GM21360 (cell line): ENCODE measurements at regions not wholly inside any gene's neighbourhood (a gene's known extent, or its start where the extent isn't known, plus 50 kb on each side); places are given as distances from the start of the nearest gene placed in this dataset.
"Not testable (repeated sequence)": the region's sequence is repeated elsewhere in the genome, so short reads cannot be mapped to it uniquely, and the experiment has no call there.

Experiments used
- ATAC-seq: cut with Tn5 transposase; IDR thresholded peaks from one replicate; pipeline ENCODE4 v1.9.1; 2021; ENCODE audit warnings: mild to moderate bottlenecking, moderate library complexity; ENCODE audit not compliant: unreplicated experiment

- no peak for ATAC-seq
Observed at GRCh38 chr11:109480251-109480650, 58.3 kb downstream of the C11orf87 start.

- ATAC-seq = no peak
Observed at GRCh38 chr11:109486129-109486528, 64.1 kb downstream of the C11orf87 start.

- ATAC-seq = no peak
Observed at GRCh38 chr11:109490953-109491635, 69.1 kb downstream of the C11orf87 start.

GRCh38 chr11:109506115-109506514 lies 84.1 kb downstream of the C11orf87 start:
- no peak for ATAC-seq

DNA sequence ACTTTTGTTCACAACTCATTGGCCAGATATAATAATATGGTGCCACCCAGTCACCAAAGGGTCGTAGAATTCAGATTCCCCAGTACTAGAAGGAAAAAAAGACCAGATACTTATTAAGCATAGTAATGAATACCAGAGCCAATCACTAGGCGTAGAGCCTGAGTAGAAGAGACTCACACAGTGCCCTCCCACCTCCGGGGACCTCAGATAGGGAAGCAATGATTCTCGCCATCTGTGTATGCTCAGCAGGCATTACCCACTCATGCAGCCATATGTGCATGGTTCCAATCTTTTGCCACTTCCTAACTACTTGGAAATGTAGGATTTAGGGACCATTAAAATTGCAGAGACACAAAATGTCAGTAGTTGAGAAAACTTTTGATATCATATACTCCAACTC lies 85.3 kb downstream of the C11orf87 start:
- no peak for ATAC-seq

DNA sequence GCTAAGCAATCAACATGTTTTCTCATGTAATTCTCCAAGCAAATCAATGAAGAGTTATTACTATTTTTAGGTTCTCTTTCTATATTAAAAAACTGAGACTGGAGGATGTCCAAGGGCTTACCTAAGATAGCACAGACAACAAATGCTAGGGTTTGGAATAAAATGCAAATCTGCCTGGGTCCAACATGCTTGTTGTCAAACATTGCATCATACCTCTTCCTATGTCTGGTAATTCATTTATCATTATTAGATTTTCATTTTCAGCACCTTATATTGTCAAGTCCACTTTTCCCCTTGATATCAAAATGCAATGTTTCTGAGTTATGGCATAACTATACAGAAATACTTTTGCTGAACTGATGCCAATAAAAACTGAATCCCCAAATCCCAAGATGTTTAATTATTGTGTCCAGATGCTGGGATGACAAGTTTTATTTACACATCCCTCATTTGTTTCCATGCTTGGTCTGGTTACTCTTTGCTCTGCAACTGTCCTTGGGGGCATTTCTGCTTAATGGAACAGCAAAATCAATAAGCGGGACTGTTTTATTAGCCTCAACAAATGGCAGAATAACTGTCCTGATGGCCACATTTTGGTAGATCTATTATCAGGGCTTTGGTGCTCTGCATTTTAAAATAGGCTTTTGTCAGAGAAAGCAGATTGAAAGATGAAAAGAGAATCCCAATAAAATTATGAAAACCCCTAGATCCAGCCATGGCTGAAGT lies 86.0 kb downstream of the C11orf87 start:
- no peak for ATAC-seq

- ATAC-seq = no peak
Observed at GRCh38 chr11:109508943-109509342, 87.0 kb downstream of the C11orf87 start.

DNA sequence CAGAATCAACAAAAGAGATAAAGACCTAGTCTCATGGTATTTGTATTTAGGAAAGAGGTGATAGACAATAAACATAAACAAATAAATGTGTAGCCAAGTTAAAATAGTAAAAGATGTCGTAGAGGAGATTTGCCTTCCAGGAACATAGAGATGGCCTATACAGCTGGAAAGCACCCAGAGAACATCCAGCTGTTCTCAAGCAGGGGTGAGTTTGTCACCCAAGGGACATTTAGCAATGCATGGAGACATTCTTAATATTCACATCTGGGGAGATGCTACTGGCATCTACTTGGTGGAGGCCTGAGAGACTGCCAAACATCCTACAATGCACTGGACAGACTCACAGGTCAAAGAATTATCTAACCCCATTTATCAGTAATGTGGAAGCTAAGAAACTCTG lies 88.3 kb downstream of the C11orf87 start:
- no peak for ATAC-seq

- ATAC-seq = no peak
Observed at GRCh38 chr11:109511598-109511997, 89.6 kb downstream of the C11orf87 start.

DNA sequence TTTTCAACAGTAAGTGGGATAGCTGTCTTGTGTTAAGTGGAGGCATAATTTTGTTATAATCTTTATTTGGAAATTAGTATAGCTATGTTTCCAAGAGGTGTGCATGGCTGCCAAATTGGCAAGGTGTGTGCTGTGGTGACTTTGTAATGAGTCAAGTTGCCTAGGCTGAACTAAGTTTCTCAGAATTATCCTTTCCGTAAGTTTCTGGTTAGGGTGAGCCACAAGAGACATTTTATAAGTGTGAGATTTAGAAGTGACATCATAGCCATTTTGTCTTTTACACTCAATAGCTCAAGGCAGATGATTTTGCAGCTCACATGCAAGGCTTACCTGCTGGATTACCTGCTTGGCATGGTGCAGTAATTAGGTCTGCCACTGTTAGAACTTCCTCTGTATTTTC lies 90.3 kb downstream of the C11orf87 start:
- no peak for ATAC-seq

GRCh38 chr11:109512680-109513079 lies 90.7 kb downstream of the C11orf87 start:
- ATAC-seq = no peak

- ATAC-seq = no peak
Observed at GRCh38 chr11:109514313-109515018, 92.5 kb downstream of the C11orf87 start.

DNA sequence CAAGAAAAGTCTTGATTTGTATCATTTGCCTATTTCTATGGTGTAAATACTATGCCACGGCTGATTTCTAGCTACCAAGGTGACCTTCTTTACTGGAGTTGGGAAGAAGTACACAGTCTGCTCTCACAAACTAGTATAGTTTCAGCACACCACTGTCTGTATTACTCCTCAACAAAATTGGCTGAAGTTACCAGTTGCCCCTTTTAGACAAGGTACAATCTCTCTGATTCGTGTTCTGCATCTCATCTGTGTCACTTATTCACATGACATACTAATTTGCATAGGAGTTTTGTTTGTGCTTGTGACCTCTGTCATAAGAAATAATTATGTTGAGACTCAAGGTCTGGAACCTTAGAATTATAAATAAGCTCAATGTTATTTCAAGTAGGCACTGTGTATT lies 97.3 kb downstream of the C11orf87 start:
- no peak for ATAC-seq

GRCh38 chr11:109521571-109522086 lies 99.6 kb downstream of the C11orf87 start:
- no peak for ATAC-seq

DNA sequence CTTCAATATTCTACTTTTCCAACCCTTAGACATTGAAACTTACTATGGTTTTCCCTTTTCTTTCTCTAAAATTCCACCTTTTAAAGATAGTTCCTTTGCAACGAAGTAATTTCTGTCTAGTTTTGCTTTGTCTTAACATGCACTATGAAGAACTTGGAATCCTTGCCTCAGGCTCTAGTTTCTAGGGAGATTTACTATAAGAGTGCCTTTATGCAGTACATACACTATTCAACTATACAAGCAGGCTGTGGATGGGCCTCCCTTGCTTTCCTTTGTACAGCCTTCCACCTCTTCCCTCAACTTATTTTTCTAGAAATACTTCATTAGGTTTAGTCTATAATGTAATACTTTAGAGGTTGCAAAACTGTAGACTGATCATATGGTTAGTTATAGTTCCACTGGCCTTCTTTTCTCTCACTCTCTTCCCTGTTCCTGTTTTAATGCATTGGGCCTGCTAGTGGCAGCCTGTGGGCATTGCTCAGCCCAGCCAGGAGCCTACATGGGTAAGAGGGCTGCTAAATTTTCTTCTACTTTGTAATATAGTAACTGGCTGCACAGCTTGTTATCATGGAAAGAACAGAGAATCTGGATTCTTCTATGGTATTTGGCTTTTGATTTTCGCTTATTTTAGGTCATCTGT lies 100.2 kb downstream of the C11orf87 start:
- no peak for ATAC-seq

DNA sequence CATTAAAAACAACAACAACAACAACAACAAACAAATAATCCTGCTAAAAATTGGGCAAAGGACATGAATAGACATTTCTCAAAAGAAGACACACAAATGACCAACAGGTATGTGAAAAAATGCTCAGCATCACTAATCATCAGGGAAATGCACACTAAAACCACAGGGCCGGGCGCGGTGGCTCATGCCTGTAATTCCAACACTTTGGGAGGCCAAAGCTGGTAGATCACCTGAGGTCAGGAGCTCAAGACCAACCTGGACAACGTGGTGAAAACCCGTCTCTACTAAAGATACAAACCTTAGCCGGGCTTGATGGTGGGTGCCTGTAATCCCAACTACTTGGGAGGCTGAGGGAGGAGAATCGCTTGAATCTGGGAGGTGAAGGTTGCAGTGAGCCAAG lies 103.6 kb downstream of the C11orf87 start:
- not testable (repeated sequence) for ATAC-seq

DNA sequence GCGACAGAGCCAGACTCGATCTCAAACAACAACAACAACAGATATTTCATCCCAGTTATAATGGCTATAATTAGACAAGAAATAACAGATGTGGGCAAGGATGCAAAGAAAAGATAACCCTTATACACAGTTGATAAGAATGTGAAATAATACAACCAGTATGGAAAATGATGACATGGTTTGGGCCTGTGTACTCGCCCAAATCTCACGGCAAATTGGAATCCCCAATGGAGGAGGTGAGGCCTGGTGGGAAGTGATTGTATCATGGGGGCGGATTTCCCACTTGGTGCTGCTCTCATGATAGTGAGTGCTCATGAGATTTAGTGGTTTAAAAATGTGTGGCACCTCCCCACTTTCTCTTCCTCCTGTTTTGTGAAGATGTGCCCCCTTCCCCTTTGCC lies 104.1 kb downstream of the C11orf87 start:
- ATAC-seq = no peak

DNA sequence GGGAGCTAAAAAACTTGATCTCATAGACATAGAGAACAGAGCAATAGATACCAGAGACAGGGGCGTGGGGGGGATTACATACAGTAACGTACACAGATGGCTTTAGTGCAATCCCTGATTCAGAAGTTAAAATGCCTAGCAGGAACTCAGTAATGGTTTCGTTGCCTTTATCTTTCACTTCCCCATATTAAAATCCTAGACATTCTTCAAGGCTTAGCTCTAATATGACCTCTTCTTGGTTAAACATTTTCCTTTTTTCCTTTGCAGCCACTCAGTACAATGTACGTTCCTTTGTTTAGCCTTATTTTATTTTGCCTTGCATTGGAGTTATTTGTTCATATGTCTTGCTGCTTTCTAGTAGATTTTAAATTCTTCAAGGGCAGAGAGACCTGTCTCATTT lies 104.9 kb downstream of the C11orf87 start:
- ATAC-seq = no peak

DNA sequence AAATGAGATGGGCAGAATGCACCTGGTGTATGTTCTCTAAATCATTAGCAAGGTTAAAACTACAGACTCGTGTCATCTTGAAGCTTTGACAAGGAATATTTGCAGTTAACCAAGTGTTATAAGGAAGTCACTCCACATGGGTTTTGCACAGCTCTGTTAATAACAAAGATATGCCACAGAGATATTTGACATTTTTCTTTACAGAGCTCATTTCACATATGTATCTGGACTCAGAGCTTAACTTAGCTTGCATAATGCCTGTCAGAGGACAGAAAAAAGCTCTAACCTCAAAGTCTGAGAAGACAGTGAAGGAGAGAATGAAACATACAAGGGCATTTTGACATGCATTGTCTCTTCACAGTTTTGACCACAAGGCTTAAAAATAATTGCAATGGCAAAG lies 105.5 kb downstream of the C11orf87 start:
- ATAC-seq = no peak

- ATAC-seq = no peak
Observed at GRCh38 chr11:109547356-109548027, 125.5 kb downstream of the C11orf87 start.

- no peak for ATAC-seq
Observed at GRCh38 chr11:109552376-109552775, 130.4 kb downstream of the C11orf87 start.
